ENCODE measurements at regions not wholly inside any gene's neighbourhood (a gene's known extent, or its start where the extent isn't known, plus 50 kb on each side); places are given as distances from the start of the nearest gene placed in this dataset.

DNA sequence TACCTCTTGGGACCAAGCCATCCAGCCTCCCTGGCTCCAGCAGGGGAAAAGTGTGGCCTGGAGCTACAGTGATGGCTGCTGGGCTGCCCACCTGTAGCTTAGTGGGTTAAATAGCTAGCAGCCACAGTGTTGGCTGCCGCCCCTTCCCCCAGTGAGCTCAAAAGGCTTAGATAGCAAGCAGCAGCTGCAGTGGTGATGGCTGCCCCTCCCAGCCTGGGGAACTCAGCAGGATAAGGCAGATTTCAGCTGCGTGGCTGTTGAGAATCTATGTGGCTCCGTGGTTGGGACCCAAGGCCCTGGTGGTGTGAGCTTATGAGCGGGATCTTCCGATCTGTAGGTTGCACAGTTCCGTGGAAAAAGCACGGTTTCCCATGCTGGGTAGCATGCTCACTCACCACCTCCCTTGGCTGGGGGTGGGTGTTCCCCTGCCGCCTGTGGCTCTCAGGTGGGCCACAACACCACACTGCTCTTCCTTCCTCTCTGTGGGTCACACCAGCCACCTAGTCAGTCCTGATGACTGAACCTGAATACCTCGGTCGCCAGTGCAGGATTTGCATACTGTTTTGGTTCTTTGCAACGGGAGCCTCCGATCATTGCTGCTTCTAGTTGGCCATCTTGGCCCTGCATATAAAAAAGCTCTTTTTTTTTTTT lies 946.5 kb upstream of the FAM98A start:
- peaks cover 20 to 24% of the 10 kb centered on the region in 2 donors for H3K9me3 ChIP-seq (replicated peaks in 1 of 2; ENCODE audit: control insufficient read depth in 1 of 2, insufficient read depth in 1 of 2, low read length in 2 of 2)
- WGBS (ENCODE audit: insufficient coverage), result 95% methylated on average over 5 of the region's 12 CpGs
- H3K4me2 ChIP-seq (replicated peaks; ENCODE audit: extremely low read depth, low read length, poor library complexity, severe bottlenecking), result no peak overlapping the region
- no peaks in the 10 kb centered on the region for H4K20me1 ChIP-seq (ENCODE audit: insufficient read depth, low read length)
- H2AFZ ChIP-seq (ENCODE audit: insufficient read depth, low read depth, low read length, poor library complexity, severe bottlenecking), result no peak overlapping the region
- H3K4me1 ChIP-seq (ENCODE audit: control insufficient read depth in 1 of 2, insufficient read depth in 2 of 2, low read length in 2 of 2), result no peaks in the 10 kb centered on the region
- H3K4me3 ChIP-seq (replicated peaks in 1 of 3; ENCODE audit: low read depth in 2 of 3, low read length in 3 of 3), result no peak overlapping the region
- no peak overlapping the region for H3K9ac ChIP-seq (ENCODE audit: insufficient read depth, low read length, poor library complexity, severe bottlenecking)
- Mint-ChIP-seq H3K27me3 (ENCODE audit: low read depth in 3 of 3) (no peaks in the 10 kb centered on the region), H3K4me1 (no peaks in the 10 kb centered on the region), H3K9me3 (peaks cover 4 to 18% (median 15%) of the 10 kb centered on the region in 7 donors), H3K36me3 (no peaks in the 10 kb centered on the region), H3K27ac (peak overlapping the region in 1 of 7 donors; percentile 40), H3K4me3 (no peak overlapping the region)
- no peak overlapping the region for H3K27ac ChIP-seq (ENCODE audit: low read depth in 1 of 2, low read length in 2 of 2)
- H3K36me3 ChIP-seq (replicated peaks in 1 of 2; ENCODE audit: control insufficient read depth in 1 of 2, insufficient read depth in 2 of 2, low read length in 2 of 2), result no peaks in the 10 kb centered on the region
- intact Hi-C loops (cut with micrococcal nuclease), result no loop called here
- no peaks in the 10 kb centered on the region for H3K27me3 ChIP-seq (ENCODE audit: control insufficient read depth in 2 of 2, insufficient read depth in 2 of 2, low read length in 2 of 2)
- TF ChIP-seq, protein P1, sequence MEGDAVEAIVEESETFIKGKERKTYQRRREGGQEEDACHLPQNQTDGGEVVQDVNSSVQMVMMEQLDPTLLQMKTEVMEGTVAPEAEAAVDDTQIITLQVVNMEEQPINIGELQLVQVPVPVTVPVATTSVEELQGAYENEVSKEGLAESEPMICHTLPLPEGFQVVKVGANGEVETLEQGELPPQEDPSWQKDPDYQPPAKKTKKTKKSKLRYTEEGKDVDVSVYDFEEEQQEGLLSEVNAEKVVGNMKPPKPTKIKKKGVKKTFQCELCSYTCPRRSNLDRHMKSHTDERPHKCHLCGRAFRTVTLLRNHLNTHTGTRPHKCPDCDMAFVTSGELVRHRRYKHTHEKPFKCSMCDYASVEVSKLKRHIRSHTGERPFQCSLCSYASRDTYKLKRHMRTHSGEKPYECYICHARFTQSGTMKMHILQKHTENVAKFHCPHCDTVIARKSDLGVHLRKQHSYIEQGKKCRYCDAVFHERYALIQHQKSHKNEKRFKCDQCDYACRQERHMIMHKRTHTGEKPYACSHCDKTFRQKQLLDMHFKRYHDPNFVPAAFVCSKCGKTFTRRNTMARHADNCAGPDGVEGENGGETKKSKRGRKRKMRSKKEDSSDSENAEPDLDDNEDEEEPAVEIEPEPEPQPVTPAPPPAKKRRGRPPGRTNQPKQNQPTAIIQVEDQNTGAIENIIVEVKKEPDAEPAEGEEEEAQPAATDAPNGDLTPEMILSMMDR (IDR thresholded peaks at IDR 0.05), result no peak
- no peaks in the 10 kb centered on the region for H3K79me2 ChIP-seq (ENCODE audit: insufficient read depth, low read length)
- no peak for DNase-seq

DNA sequence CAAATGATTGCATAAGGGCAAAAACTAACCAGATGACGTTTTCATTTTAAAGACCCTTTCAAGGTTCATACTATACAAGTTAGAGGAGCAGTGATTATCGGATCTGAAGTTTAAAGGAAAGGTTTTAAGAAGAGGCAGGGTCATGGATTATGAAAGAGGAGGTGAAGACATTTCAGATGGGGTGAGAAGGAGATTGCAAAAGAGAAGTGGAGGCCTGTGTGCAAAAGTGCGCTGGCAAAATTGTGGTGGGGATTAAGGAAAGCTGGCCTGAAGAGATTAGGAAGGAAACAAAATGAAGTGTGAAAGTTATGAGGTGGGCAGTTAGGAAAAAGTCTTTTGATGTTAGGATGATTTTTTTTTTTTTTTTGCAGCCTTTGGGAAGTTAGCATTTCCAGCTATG lies 935.7 kb upstream of the FAM98A start:
- H3K9ac ChIP-seq (ENCODE audit: insufficient read depth, low read length, poor library complexity, severe bottlenecking), result no peak overlapping the region
- no peaks in the 10 kb centered on the region for H3K36me3 ChIP-seq (replicated peaks in 1 of 2; ENCODE audit: control insufficient read depth in 1 of 2, insufficient read depth in 2 of 2, low read length in 2 of 2)
- H3K27me3 Mint-ChIP-seq (ENCODE audit: low read depth in 3 of 3), result no peaks in the 10 kb centered on the region
- TF ChIP-seq, protein P1 (IDR thresholded peaks at IDR 0.05), result no peak
- no peaks in the 10 kb centered on the region for H3K4me1 ChIP-seq (ENCODE audit: control insufficient read depth in 1 of 2, insufficient read depth in 2 of 2, low read length in 2 of 2)
- H3K9me3 ChIP-seq (replicated peaks in 1 of 2; ENCODE audit: control insufficient read depth in 1 of 2, insufficient read depth in 1 of 2, low read length in 2 of 2), result no peaks in the 10 kb centered on the region
- H3K79me2 ChIP-seq (ENCODE audit: insufficient read depth, low read length), result no peaks in the 10 kb centered on the region
- no peaks in the 10 kb centered on the region for H3K4me1 Mint-ChIP-seq
- DNase-seq, result no peak
- H3K4me3 Mint-ChIP-seq, result no peak overlapping the region
- no peaks in the 10 kb centered on the region for H3K36me3 Mint-ChIP-seq
- peaks cover 0 to 5% (median 0%) of the 10 kb centered on the region in 7 donors for H3K9me3 Mint-ChIP-seq
- WGBS (ENCODE audit: insufficient coverage), result 56% methylated on average over 1 of the region's 3 CpGs
- H3K4me2 ChIP-seq (replicated peaks; ENCODE audit: extremely low read depth, low read length, poor library complexity, severe bottlenecking), result no peak overlapping the region
- no peak overlapping the region for H3K27ac ChIP-seq (ENCODE audit: low read depth in 1 of 2, low read length in 2 of 2)
- H4K20me1 ChIP-seq (ENCODE audit: insufficient read depth, low read length), result no peaks in the 10 kb centered on the region
- intact Hi-C loops (cut with micrococcal nuclease), result no loop called here
- H3K27ac Mint-ChIP-seq, result no peak overlapping the region
- H3K4me3 ChIP-seq (replicated peaks in 1 of 3; ENCODE audit: low read depth in 2 of 3, low read length in 3 of 3), result no peak overlapping the region
- H2AFZ ChIP-seq (ENCODE audit: insufficient read depth, low read depth, low read length, poor library complexity, severe bottlenecking), result no peak overlapping the region
- H3K27me3 ChIP-seq (ENCODE audit: control insufficient read depth in 2 of 2, insufficient read depth in 2 of 2, low read length in 2 of 2), result no peaks in the 10 kb centered on the region

All from CD14-positive monocyte (primary cell).